ENCODE measurements at regions not wholly inside any gene's neighbourhood (a gene's known extent, or its start where the extent isn't known, plus 50 kb on each side); places are given as distances from the start of the nearest gene placed in this dataset.

DNA sequence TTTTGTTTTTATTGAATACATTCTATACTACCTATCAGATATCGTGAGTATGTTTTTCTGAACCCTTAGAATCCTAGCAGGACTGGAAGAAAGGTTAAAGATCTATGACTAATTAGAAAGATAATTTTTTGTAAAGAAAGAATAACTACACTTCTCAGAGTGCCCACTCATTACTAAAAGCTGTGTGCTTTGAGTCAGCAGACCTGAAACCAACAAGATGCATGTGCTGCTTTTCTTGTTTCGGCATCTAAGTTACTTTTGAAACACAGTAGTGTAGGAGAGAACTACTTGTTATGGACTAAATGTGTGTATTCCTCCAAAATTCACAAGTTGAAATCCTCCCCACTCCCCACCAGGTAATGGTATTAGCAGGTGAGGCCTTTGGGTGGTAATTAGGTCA is 127.8 kb upstream of the ESRRG start:
- Mint-ChIP-seq H3K4me3 (ENCODE audit: unreplicated experiment) (no peak overlapping the region), H3K27ac (ENCODE audit: unreplicated experiment) (no peak overlapping the region), H3K4me1 (ENCODE audit: low read depth, unreplicated experiment) (peaks cover 8% of the 10 kb centered on the region), H3K9me3 (ENCODE audit: unreplicated experiment) (no peaks in the 10 kb centered on the region), H3K27me3 (ENCODE audit: low read depth, unreplicated experiment) (no peaks in the 10 kb centered on the region), H3K36me3 (ENCODE audit: low read depth, unreplicated experiment) (no peaks in the 10 kb centered on the region)
- H3K4me3 ChIP-seq (ENCODE audit: insufficient read depth, low read depth, low read length), result no peak overlapping the region
- no peak overlapping the region for H2AFZ ChIP-seq (ENCODE audit: low read depth, low read length)
- no peaks in the 10 kb centered on the region for H3K36me3 ChIP-seq (ENCODE audit: insufficient read depth, low read length)
- no peaks in the 10 kb centered on the region for H3K4me1 ChIP-seq (ENCODE audit: insufficient read depth, low read length)
- no peak for DNase-seq (ENCODE audit: low read depth)
- no peak for FAIRE-seq
- no peak overlapping the region for H3K4me2 ChIP-seq (ENCODE audit: low read length)
- H3K27ac ChIP-seq (ENCODE audit: low read depth, low read length), result no peak overlapping the region
- no peaks in the 10 kb centered on the region for H3K9me3 ChIP-seq (ENCODE audit: insufficient read depth, low read depth, low read length)
- TF ChIP-seq, protein P1, sequence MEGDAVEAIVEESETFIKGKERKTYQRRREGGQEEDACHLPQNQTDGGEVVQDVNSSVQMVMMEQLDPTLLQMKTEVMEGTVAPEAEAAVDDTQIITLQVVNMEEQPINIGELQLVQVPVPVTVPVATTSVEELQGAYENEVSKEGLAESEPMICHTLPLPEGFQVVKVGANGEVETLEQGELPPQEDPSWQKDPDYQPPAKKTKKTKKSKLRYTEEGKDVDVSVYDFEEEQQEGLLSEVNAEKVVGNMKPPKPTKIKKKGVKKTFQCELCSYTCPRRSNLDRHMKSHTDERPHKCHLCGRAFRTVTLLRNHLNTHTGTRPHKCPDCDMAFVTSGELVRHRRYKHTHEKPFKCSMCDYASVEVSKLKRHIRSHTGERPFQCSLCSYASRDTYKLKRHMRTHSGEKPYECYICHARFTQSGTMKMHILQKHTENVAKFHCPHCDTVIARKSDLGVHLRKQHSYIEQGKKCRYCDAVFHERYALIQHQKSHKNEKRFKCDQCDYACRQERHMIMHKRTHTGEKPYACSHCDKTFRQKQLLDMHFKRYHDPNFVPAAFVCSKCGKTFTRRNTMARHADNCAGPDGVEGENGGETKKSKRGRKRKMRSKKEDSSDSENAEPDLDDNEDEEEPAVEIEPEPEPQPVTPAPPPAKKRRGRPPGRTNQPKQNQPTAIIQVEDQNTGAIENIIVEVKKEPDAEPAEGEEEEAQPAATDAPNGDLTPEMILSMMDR (IDR thresholded peaks at IDR 0.05; ENCODE audit: insufficient read depth, low read depth, low read length), result no peak
- no peak for TF ChIP-seq EZH2 (IDR thresholded peaks at IDR 0.05; ENCODE audit: insufficient read depth, low read length)
- no peaks in the 10 kb centered on the region for H3K27me3 ChIP-seq (ENCODE audit: insufficient read depth, low read length)
- H3K79me2 ChIP-seq (ENCODE audit: insufficient read depth, low read length), result no peaks in the 10 kb centered on the region
- no peaks in the 10 kb centered on the region for H4K20me1 ChIP-seq (ENCODE audit: insufficient read depth, low read length)
- H3K9ac ChIP-seq (ENCODE audit: low read length), result no peak overlapping the region

GRCh38 chr1:216849146-216849545 is 125.9 kb upstream of the ESRRG start:
- no peaks in the 10 kb centered on the region for H3K36me3 ChIP-seq (ENCODE audit: insufficient read depth, low read length)
- H3K27ac Mint-ChIP-seq (ENCODE audit: unreplicated experiment), result no peak overlapping the region
- H3K79me2 ChIP-seq (ENCODE audit: insufficient read depth, low read length), result no peaks in the 10 kb centered on the region
- H3K27me3 Mint-ChIP-seq (ENCODE audit: low read depth, unreplicated experiment), result no peaks in the 10 kb centered on the region
- no peaks in the 10 kb centered on the region for H3K36me3 Mint-ChIP-seq (ENCODE audit: low read depth, unreplicated experiment)
- no peak overlapping the region for H3K4me3 ChIP-seq (ENCODE audit: insufficient read depth, low read depth, low read length)
- H3K4me1 Mint-ChIP-seq (ENCODE audit: low read depth, unreplicated experiment), result peaks cover 8% of the 10 kb centered on the region
- DNase-seq (ENCODE audit: low read depth) (no peak), FAIRE-seq (no peak)
- H3K27ac ChIP-seq (ENCODE audit: low read depth, low read length), result no peak overlapping the region
- TF ChIP-seq, protein P1 (IDR thresholded peaks at IDR 0.05; ENCODE audit: insufficient read depth, low read depth, low read length), result no peak
- TF ChIP-seq EZH2 (IDR thresholded peaks at IDR 0.05; ENCODE audit: insufficient read depth, low read length), result no peak
- H3K27me3 ChIP-seq (ENCODE audit: insufficient read depth, low read length), result no peaks in the 10 kb centered on the region
- no peaks in the 10 kb centered on the region for H3K9me3 ChIP-seq (ENCODE audit: insufficient read depth, low read depth, low read length)
- no peak overlapping the region for H3K4me3 Mint-ChIP-seq (ENCODE audit: unreplicated experiment)
- no peaks in the 10 kb centered on the region for H4K20me1 ChIP-seq (ENCODE audit: insufficient read depth, low read length)
- H2AFZ ChIP-seq (ENCODE audit: low read depth, low read length), result no peak overlapping the region
- H3K4me2 ChIP-seq (ENCODE audit: low read length), result no peak overlapping the region
- H3K9me3 Mint-ChIP-seq (ENCODE audit: unreplicated experiment), result no peaks in the 10 kb centered on the region
- no peak overlapping the region for H3K9ac ChIP-seq (ENCODE audit: low read length)
- H3K4me1 ChIP-seq (ENCODE audit: insufficient read depth, low read length), result no peaks in the 10 kb centered on the region

- Histone ChIP-seq H3K4me1 (ENCODE audit: insufficient read depth, low read length) (no peaks in the 10 kb centered on the region), H3K36me3 (ENCODE audit: insufficient read depth, low read length) (no peaks in the 10 kb centered on the region), H4K20me1 (ENCODE audit: insufficient read depth, low read length) (no peaks in the 10 kb centered on the region), H3K9me3 (ENCODE audit: insufficient read depth, low read depth, low read length) (no peaks in the 10 kb centered on the region), H3K27me3 (ENCODE audit: insufficient read depth, low read length) (no peaks in the 10 kb centered on the region), H3K9ac (ENCODE audit: low read length) (no peak overlapping the region), H2AFZ (ENCODE audit: low read depth, low read length) (no peak overlapping the region), H3K79me2 (ENCODE audit: insufficient read depth, low read length) (no peaks in the 10 kb centered on the region), H3K27ac (ENCODE audit: low read depth, low read length) (no peak overlapping the region), H3K4me2 (ENCODE audit: low read length) (peak overlapping the region; percentile 57), H3K4me3 (ENCODE audit: insufficient read depth, low read depth, low read length) (no peak overlapping the region)
- FAIRE-seq (no peak), DNase-seq (ENCODE audit: low read depth) (peak; percentile 73)
- Mint-ChIP-seq H3K4me1 (ENCODE audit: low read depth, unreplicated experiment) (peaks cover 8% of the 10 kb centered on the region), H3K27ac (ENCODE audit: unreplicated experiment) (peak overlapping the region; percentile 62), H3K9me3 (ENCODE audit: unreplicated experiment) (no peaks in the 10 kb centered on the region), H3K27me3 (ENCODE audit: low read depth, unreplicated experiment) (no peaks in the 10 kb centered on the region), H3K36me3 (ENCODE audit: low read depth, unreplicated experiment) (no peaks in the 10 kb centered on the region), H3K4me3 (ENCODE audit: unreplicated experiment) (no peak overlapping the region)
- no peak for TF ChIP-seq EZH2 (IDR thresholded peaks at IDR 0.05; ENCODE audit: insufficient read depth, low read length)
- TF ChIP-seq, protein P1 (IDR thresholded peaks at IDR 0.05; ENCODE audit: insufficient read depth, low read depth, low read length), result no peak
Observed at GRCh38 chr1:216847397-216848036, 124.3 kb upstream of the ESRRG start.
